ENCODE measurements at regions not wholly inside any gene's neighbourhood (a gene's known extent, or its start where the extent isn't known, plus 50 kb on each side); places are given as distances from the start of the nearest gene placed in this dataset.

- DNase-seq (ENCODE audit: low spot score), result peak; percentile 2
Observed at GRCh38 chr12:34395056-34396005, 373.0 kb downstream of the ALG10 start.

- DNase-seq (ENCODE audit: low spot score), result peak; percentile 4
Observed at GRCh38 chr12:34396006-34396860, 373.9 kb downstream of the ALG10 start.

GRCh38 chr12:34396861-34397590 is 374.7 kb downstream of the ALG10 start:
- DNase-seq (ENCODE audit: low spot score), result peak; percentile 4

- DNase-seq (ENCODE audit: low spot score), result peak; percentile 7
Observed at GRCh38 chr12:34397591-34398365, 375.5 kb downstream of the ALG10 start.

GRCh38 chr12:34398366-34398705 is 376.0 kb downstream of the ALG10 start:
- peak; percentile 9 for DNase-seq (ENCODE audit: low spot score)

GRCh38 chr12:34398706-34399630 is 376.7 kb downstream of the ALG10 start:
- DNase-seq (ENCODE audit: low spot score), result peak; percentile 7

GRCh38 chr12:34399631-34400410 is 377.5 kb downstream of the ALG10 start:
- DNase-seq (ENCODE audit: low spot score), result peak; percentile 4

- DNase-seq (ENCODE audit: low spot score), result peak; percentile 4
Observed at GRCh38 chr12:34400411-34400881, 378.1 kb downstream of the ALG10 start.

- peak; percentile 6 for DNase-seq (ENCODE audit: low spot score)
Observed at GRCh38 chr12:34400986-34401658, 378.8 kb downstream of the ALG10 start.

- peak; percentile 9 for DNase-seq (ENCODE audit: low spot score)
Observed at GRCh38 chr12:34401659-34402227, 379.4 kb downstream of the ALG10 start.

- DNase-seq (ENCODE audit: low spot score), result peak; percentile 7
Observed at GRCh38 chr12:34402228-34402898, 380.1 kb downstream of the ALG10 start.

GRCh38 chr12:34402899-34403705 is 380.8 kb downstream of the ALG10 start:
- peak; percentile 8 for DNase-seq (ENCODE audit: low spot score)

- DNase-seq (ENCODE audit: low spot score), result peak; percentile 8
Observed at GRCh38 chr12:34403706-34404376, 381.5 kb downstream of the ALG10 start.

GRCh38 chr12:34404377-34405285 is 382.3 kb downstream of the ALG10 start:
- peak; percentile 6 for DNase-seq (ENCODE audit: low spot score)
